ENCODE measurements at regions not wholly inside any gene's neighbourhood (a gene's known extent, or its start where the extent isn't known, plus 50 kb on each side); places are given as distances from the start of the nearest gene placed in this dataset.
"Not testable (repeated sequence)": the region's sequence is repeated elsewhere in the genome, so short reads cannot be mapped to it uniquely, and the experiment has no call there.

GRCh38 chr1:149321732-149322016 is 153.2 kb upstream of the NBPF19 start:
- CTCF ChIA-PET; DNase-seq; H3K36me3 Mint-ChIP-seq (ENCODE audit: low read depth); H3K27ac Mint-ChIP-seq; H3K9me3 Mint-ChIP-seq; H3K4me1 Mint-ChIP-seq; H3K4me3 Mint-ChIP-seq; POLR2A ChIA-PET; H3K27me3 Mint-ChIP-seq: not testable (repeated sequence)

DNA sequence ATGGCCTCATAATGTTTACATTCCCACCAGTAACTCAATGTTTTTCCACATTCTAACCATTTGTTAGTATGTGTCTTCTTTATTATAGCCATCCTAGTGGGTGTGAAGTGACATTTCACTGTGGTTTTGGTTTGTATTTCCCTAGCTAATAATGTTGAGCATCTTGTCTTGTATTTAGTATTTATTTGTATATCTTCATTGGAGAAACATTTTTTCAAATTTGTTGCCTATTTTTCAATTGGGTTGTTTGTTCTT is 144.8 kb upstream of the NBPF19 start:
- CTCF ChIA-PET, H3K9me3 Mint-ChIP-seq, H3K4me3 Mint-ChIP-seq: not testable (repeated sequence)

GRCh38 chr1:149336082-149336481 is 138.8 kb upstream of the NBPF19 start:
- H3K27ac Mint-ChIP-seq; H3K36me3 Mint-ChIP-seq (ENCODE audit: low read depth); H3K4me1 Mint-ChIP-seq; DNase-seq; POLR2A ChIA-PET; H3K27me3 Mint-ChIP-seq; CTCF ChIA-PET; H3K4me3 Mint-ChIP-seq; H3K9me3 Mint-ChIP-seq: not testable (repeated sequence)

More for the DNA sequence above, 144.8 kb upstream of the NBPF19 start:
- POLR2A ChIA-PET; H3K27ac Mint-ChIP-seq; H3K4me1 Mint-ChIP-seq; H3K27me3 Mint-ChIP-seq; H3K36me3 Mint-ChIP-seq (ENCODE audit: low read depth); DNase-seq: not testable (repeated sequence)

DNA sequence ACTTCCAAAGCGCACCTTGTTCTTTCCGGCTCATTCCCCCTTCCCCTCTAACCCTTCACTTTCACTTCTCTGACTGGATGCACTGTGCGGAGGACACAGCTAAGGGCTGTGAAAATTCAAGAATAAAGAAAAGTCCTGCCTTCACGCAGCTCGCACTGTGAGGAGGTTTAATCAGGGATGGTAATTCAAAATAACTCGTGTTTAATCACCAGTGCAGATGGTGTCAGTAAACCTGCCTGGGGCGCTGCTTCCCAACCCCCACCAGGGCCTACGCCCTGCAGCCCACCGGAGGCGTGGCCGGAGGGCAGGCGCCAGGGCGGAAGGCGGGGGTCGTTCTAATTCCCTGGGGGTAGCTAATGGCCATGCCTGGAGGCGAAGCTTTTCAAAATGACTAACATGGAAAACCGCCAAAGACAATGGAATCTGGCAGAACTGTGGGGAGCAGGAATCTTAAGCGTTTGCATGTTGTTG is 136.6 kb upstream of the NBPF19 start:
- POLR2A ChIA-PET; H3K9me3 Mint-ChIP-seq; H3K27me3 Mint-ChIP-seq; H3K4me1 Mint-ChIP-seq; H3K4me3 Mint-ChIP-seq; CTCF ChIA-PET; H3K27ac Mint-ChIP-seq; DNase-seq; H3K36me3 Mint-ChIP-seq (ENCODE audit: low read depth): not testable (repeated sequence)

DNA sequence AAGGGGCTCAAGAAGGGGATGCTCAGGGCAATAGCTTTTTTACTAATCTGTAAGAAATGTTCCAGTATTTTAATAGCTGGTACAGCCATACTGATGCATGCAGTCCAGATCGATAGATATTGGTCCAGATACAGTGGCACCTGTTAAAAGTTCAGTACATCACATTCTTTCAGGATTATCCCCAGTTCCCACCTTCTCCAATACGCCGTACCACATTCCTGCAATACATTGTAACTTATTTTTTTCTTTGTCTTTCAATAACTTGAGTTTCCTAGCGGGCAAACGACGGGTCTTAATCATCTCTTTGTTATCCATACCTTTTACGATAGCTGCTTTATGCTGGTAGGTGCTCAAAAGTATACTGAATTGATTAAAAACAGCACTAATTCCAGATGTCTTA is 136.1 kb upstream of the NBPF19 start:
- H3K27ac Mint-ChIP-seq; POLR2A ChIA-PET; DNase-seq; H3K27me3 Mint-ChIP-seq; CTCF ChIA-PET; H3K4me1 Mint-ChIP-seq; H3K4me3 Mint-ChIP-seq; H3K9me3 Mint-ChIP-seq; H3K36me3 Mint-ChIP-seq (ENCODE audit: low read depth): not testable (repeated sequence)

- H3K4me1 Mint-ChIP-seq; H3K4me3 Mint-ChIP-seq; CTCF ChIA-PET; H3K27me3 Mint-ChIP-seq; H3K9me3 Mint-ChIP-seq; H3K36me3 Mint-ChIP-seq (ENCODE audit: low read depth); DNase-seq; POLR2A ChIA-PET; H3K27ac Mint-ChIP-seq: not testable (repeated sequence)
Observed at GRCh38 chr1:149349448-149349847, 125.4 kb upstream of the NBPF19 start.

- DNase-seq; H3K27ac Mint-ChIP-seq; H3K4me3 Mint-ChIP-seq; H3K27me3 Mint-ChIP-seq; H3K4me1 Mint-ChIP-seq; POLR2A ChIA-PET; H3K36me3 Mint-ChIP-seq (ENCODE audit: low read depth); CTCF ChIA-PET; H3K9me3 Mint-ChIP-seq: not testable (repeated sequence)
Observed at GRCh38 chr1:149352205-149352604, 122.6 kb upstream of the NBPF19 start.

DNA sequence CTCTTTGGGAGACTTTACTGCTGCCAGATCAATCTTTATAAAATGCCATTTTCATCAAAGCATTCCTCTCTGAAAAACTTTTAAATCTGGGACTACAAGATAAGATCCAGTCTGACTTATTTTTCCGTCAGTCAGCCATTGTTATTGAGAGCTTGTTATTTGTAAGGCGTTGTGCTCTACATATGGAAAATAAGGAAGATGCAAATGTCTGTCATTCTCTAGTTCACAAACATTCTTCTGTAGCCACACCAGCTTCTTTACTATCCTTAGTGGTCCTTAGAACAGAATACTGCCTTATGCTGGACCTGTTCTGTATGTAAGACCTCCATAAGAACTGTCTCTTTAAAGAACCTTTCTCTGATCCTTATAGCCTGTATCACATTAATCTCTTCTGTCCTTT is 120.3 kb upstream of the NBPF19 start:
- H3K4me3 Mint-ChIP-seq; CTCF ChIA-PET; H3K36me3 Mint-ChIP-seq (ENCODE audit: low read depth); DNase-seq; H3K4me1 Mint-ChIP-seq; H3K27ac Mint-ChIP-seq; POLR2A ChIA-PET; H3K9me3 Mint-ChIP-seq; H3K27me3 Mint-ChIP-seq: not testable (repeated sequence)

- H3K36me3 Mint-ChIP-seq (ENCODE audit: low read depth); CTCF ChIA-PET: not testable (repeated sequence)
Observed at GRCh38 chr1:149355748-149356147, 119.1 kb upstream of the NBPF19 start.

GRCh38 chr1:149356152-149356551 is 118.7 kb upstream of the NBPF19 start:
- CTCF ChIA-PET: not testable (repeated sequence)

More at GRCh38 chr1:149355748-149356147, 119.1 kb upstream of the NBPF19 start:
- POLR2A ChIA-PET, H3K9me3 Mint-ChIP-seq, H3K27me3 Mint-ChIP-seq, H3K27ac Mint-ChIP-seq, DNase-seq, H3K4me1 Mint-ChIP-seq, H3K4me3 Mint-ChIP-seq: not testable (repeated sequence)

DNA sequence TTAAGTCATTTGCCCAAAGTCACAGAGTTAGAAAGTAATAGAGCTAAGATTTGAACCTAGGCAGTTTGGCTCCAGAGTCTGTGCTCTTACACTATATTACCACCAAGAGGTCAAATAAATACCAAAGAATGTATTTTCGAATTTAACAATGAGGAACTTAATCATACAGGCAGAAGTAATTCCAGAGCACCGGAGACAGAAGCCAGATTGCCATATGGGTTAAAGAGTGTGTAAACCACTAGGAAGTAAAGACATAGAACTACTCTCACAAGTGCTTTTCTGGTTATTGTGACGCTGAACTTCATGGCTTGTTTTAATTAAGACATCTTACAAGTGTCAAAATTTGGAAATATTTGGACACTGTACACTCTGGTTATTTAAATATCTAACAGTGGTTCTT is 114.5 kb upstream of the NBPF19 start:
- H3K36me3 Mint-ChIP-seq (ENCODE audit: low read depth); H3K27ac Mint-ChIP-seq; H3K9me3 Mint-ChIP-seq; POLR2A ChIA-PET; H3K27me3 Mint-ChIP-seq; DNase-seq; H3K4me3 Mint-ChIP-seq; H3K4me1 Mint-ChIP-seq; CTCF ChIA-PET: not testable (repeated sequence)

More at GRCh38 chr1:149356152-149356551, 118.7 kb upstream of the NBPF19 start:
- POLR2A ChIA-PET; H3K4me3 Mint-ChIP-seq; H3K27ac Mint-ChIP-seq; H3K9me3 Mint-ChIP-seq; H3K36me3 Mint-ChIP-seq (ENCODE audit: low read depth); H3K27me3 Mint-ChIP-seq; DNase-seq; H3K4me1 Mint-ChIP-seq: not testable (repeated sequence)

GRCh38 chr1:149361310-149361709 is 113.5 kb upstream of the NBPF19 start:
- POLR2A ChIA-PET; H3K4me1 Mint-ChIP-seq; H3K36me3 Mint-ChIP-seq (ENCODE audit: low read depth); CTCF ChIA-PET; DNase-seq; H3K4me3 Mint-ChIP-seq; H3K9me3 Mint-ChIP-seq; H3K27me3 Mint-ChIP-seq; H3K27ac Mint-ChIP-seq: not testable (repeated sequence)

- H3K36me3 Mint-ChIP-seq (ENCODE audit: low read depth); H3K27me3 Mint-ChIP-seq; H3K4me1 Mint-ChIP-seq; H3K9me3 Mint-ChIP-seq; H3K4me3 Mint-ChIP-seq; H3K27ac Mint-ChIP-seq; POLR2A ChIA-PET; CTCF ChIA-PET; DNase-seq: not testable (repeated sequence)
Observed at GRCh38 chr1:149364188-149364981, 110.5 kb upstream of the NBPF19 start.

- H3K27ac Mint-ChIP-seq; POLR2A ChIA-PET; H3K36me3 Mint-ChIP-seq (ENCODE audit: low read depth); H3K27me3 Mint-ChIP-seq; H3K4me3 Mint-ChIP-seq; DNase-seq; H3K4me1 Mint-ChIP-seq; CTCF ChIA-PET; H3K9me3 Mint-ChIP-seq: not testable (repeated sequence)
Observed at GRCh38 chr1:149366402-149366801, 108.4 kb upstream of the NBPF19 start.
